SH-SY5Y (cell line): ENCODE measurements at regions not wholly inside any gene's neighbourhood (a gene's known extent, or its start where the extent isn't known, plus 50 kb on each side); places are given as distances from the start of the nearest gene placed in this dataset.

Experiments used
- GATA2 ChIP-seq: IDR thresholded peaks from 2 replicates; pipeline ENCODE4 v1.6.1; 2011; ENCODE audit warnings: mild to moderate bottlenecking, low read depth, low read length
- GATA3 ChIP-seq: IDR thresholded peaks from 2 replicates; pipeline ENCODE4 v1.6.1; 2011; ENCODE audit warnings: low read depth, mild to moderate bottlenecking, low read length, moderate library complexity

DNA sequence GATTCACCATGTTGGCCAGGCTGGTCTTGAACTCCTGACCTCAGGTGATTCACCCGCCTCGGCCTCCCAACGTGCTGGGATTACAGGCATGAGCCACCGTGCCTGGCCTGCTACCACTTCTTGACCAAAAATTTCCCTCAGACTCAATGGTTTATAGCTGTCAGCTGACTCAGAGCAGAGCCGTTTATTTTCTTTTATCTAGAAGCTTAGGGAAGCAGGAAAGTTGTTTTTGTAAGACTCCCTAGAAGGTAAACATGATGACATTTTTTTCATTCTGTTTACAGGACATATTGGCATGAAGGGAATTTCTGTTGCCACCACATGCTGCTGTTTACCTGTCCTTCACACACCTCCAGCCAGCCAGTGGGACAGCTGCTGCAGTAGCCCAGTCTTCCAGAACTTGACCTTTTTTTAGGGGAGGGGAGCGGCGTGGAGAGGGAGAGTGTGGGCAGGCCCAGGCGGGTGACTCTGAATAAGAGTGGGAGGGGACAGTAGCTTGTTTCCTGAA, 56.1 kb upstream of the PTPRJ start:
- TF ChIP-seq GATA2 = no peak
- no peak for TF ChIP-seq GATA3
